ENCODE measurements at regions not wholly inside any gene's neighbourhood (a gene's known extent, or its start where the extent isn't known, plus 50 kb on each side); places are given as distances from the start of the nearest gene placed in this dataset.

- TF ChIP-seq, protein P1, sequence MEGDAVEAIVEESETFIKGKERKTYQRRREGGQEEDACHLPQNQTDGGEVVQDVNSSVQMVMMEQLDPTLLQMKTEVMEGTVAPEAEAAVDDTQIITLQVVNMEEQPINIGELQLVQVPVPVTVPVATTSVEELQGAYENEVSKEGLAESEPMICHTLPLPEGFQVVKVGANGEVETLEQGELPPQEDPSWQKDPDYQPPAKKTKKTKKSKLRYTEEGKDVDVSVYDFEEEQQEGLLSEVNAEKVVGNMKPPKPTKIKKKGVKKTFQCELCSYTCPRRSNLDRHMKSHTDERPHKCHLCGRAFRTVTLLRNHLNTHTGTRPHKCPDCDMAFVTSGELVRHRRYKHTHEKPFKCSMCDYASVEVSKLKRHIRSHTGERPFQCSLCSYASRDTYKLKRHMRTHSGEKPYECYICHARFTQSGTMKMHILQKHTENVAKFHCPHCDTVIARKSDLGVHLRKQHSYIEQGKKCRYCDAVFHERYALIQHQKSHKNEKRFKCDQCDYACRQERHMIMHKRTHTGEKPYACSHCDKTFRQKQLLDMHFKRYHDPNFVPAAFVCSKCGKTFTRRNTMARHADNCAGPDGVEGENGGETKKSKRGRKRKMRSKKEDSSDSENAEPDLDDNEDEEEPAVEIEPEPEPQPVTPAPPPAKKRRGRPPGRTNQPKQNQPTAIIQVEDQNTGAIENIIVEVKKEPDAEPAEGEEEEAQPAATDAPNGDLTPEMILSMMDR (IDR thresholded peaks at IDR 0.05): no peak
- TF ChIP-seq EP300 (IDR thresholded peaks at IDR 0.05) (no peak), POLR2A (IDR thresholded peaks at IDR 0.05) (no peak), POLR2AphosphoS5 (IDR thresholded peaks at IDR 0.05) (no peak)
Observed at GRCh38 chr4:12445711-12446235, 1017.1 kb upstream of the HS3ST1 start.
